ENCODE measurements at regions not wholly inside any gene's neighbourhood (a gene's known extent, or its start where the extent isn't known, plus 50 kb on each side); places are given as distances from the start of the nearest gene placed in this dataset.

DNA sequence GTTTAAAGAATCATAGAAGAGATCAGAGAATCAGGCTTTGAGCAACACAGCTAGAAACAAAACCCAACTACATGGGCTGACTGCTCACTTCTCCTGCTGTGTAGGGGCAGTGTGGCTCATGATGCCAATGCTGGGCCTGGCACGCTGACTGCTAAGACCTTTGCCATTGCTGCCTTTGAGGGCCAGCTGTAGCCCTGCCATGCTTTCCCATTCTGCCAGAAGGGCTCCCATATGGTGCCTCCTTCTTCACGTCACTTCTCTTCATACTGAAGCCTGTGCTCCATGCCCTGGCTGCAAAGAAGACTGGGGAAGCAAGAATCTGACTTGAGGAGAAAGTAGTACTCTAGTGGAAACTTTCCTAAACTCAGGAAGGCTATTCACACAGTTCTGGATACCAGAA lies 232.9 kb downstream of the UTP18 start:
- H3K36me3 Mint-ChIP-seq (ENCODE audit: insufficient read depth) = no peaks in the 10 kb centered on the region
- peaks cover 24 to 43% of the 10 kb centered on the region in 2 donors for H3K27me3 Mint-ChIP-seq
- no peak for DNase-seq

DNA sequence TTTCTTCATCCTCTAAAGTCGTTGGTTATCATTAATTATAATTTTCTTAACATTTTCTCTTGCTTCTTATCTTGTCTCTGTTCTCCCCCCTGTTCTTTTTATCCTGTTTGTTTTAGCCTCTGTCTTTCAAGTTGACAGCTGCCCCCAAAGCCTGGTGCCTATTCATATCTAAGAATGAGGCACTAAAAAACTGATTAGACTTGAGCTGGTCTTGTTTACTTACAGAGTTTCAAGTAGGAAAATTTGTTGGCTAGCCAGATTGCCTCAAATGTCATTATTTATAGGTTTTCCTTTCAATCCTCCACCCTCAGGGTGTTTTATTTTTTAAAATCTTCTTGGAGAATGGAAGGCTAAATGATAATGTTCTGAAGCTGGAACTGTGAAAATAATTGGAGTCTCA lies 236.0 kb downstream of the UTP18 start:
- no peaks in the 10 kb centered on the region for H3K9me3 Mint-ChIP-seq
- H3K4me3 Mint-ChIP-seq = no peak overlapping the region
- ATAC-seq (replicated peaks) (no peak), DNase-seq (no peak)
- H3K4me1 Mint-ChIP-seq (ENCODE audit: low read depth in 2 of 2) = no peaks in the 10 kb centered on the region
- H3K27ac Mint-ChIP-seq = no peak overlapping the region
- H3K27me3 Mint-ChIP-seq = peaks cover 28 to 38% of the 10 kb centered on the region in 2 donors
- no peaks in the 10 kb centered on the region for H3K36me3 Mint-ChIP-seq (ENCODE audit: insufficient read depth)

More for the DNA sequence above, 232.9 kb downstream of the UTP18 start:
- H3K4me3 Mint-ChIP-seq = no peak overlapping the region
- H3K27ac Mint-ChIP-seq = no peak overlapping the region
- no peak for ATAC-seq (replicated peaks)
- H3K4me1 Mint-ChIP-seq (ENCODE audit: low read depth in 2 of 2) = no peaks in the 10 kb centered on the region
- H3K9me3 Mint-ChIP-seq = no peaks in the 10 kb centered on the region

DNA sequence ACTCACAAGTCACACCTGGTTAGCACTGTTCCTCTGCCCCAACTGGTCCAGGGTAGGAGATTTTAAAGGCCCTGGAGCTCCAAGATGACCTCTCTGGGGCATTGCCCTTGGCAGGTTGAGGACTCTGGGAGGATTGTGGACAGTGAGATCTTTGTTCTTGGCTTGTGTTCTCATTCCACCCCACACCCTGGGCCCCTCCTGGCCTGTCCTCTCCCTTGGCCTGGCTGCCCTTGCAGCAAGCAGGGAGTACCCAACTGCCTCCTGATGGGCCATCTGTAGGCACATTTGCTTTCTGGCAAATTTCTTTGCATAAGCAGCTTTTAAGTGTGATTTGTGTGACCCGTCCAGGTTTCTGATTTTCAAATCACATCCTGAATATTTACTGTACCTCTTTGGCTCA lies 239.6 kb downstream of the UTP18 start:
- DNase-seq (no peak), ATAC-seq (replicated peaks) (no peak)
- no peaks in the 10 kb centered on the region for H3K9me3 Mint-ChIP-seq
- no peak overlapping the region for H3K27ac Mint-ChIP-seq
- no peaks in the 10 kb centered on the region for H3K36me3 Mint-ChIP-seq (ENCODE audit: insufficient read depth)
- H3K27me3 Mint-ChIP-seq = peaks cover 49 to 62% of the 10 kb centered on the region in 2 donors
- H3K4me3 Mint-ChIP-seq = no peak overlapping the region
- no peaks in the 10 kb centered on the region for H3K4me1 Mint-ChIP-seq (ENCODE audit: low read depth in 2 of 2)

DNA sequence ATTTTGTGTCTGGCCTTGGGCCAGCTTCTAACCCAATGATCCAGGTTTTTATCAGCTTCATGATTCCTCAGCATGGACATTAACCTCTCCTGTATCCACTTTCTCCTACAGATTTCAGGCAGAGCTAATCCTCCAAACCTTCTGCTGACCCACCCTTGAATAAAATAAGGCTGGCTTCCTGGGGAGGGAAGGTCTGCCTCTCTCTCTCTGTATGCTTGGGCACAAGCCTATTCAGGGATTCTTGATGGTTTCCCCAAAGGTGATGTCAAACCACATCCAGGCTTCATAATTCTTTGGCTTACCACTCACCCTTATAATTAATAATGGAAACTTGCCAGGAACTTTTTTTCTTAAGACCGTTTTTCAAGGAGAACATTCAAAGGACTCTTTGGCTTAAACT lies 240.1 kb downstream of the UTP18 start:
- H3K4me1 Mint-ChIP-seq (ENCODE audit: low read depth in 2 of 2) = no peaks in the 10 kb centered on the region
- H3K27ac Mint-ChIP-seq = no peak overlapping the region
- no peak for DNase-seq
- no peak overlapping the region for H3K4me3 Mint-ChIP-seq
- ATAC-seq (replicated peaks) = no peak
- H3K9me3 Mint-ChIP-seq = no peaks in the 10 kb centered on the region
- peaks cover 55 to 67% of the 10 kb centered on the region in 2 donors for H3K27me3 Mint-ChIP-seq
- H3K36me3 Mint-ChIP-seq (ENCODE audit: insufficient read depth) = no peaks in the 10 kb centered on the region

DNA sequence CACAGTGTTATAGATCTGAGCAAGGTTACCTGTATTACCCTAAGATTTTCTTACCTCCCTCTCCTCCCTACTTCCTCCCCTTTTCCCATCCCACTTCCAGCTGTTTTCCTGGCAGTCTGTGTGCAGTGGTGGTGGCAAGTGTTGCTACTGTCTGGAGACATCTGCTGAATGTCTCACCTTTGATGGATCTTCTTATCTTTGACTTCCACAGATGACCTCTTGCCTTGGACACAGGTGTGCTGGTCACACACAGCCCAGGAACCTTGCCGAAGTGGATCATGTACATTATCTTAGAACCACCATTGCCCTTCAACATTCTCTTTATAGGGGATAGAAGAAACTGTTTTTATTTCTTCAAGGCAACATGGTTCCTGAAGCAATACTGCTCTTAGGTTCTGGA lies 245.1 kb downstream of the UTP18 start:
- no peak for DNase-seq
- peaks cover 66% of the 10 kb centered on the region in 2 donors for H3K27me3 Mint-ChIP-seq
- no peak overlapping the region for H3K27ac Mint-ChIP-seq
- no peak for ATAC-seq (replicated peaks)
- H3K4me1 Mint-ChIP-seq (ENCODE audit: low read depth in 2 of 2) = no peaks in the 10 kb centered on the region
- no peaks in the 10 kb centered on the region for H3K9me3 Mint-ChIP-seq
- no peaks in the 10 kb centered on the region for H3K36me3 Mint-ChIP-seq (ENCODE audit: insufficient read depth)
- H3K4me3 Mint-ChIP-seq = no peak overlapping the region

DNA sequence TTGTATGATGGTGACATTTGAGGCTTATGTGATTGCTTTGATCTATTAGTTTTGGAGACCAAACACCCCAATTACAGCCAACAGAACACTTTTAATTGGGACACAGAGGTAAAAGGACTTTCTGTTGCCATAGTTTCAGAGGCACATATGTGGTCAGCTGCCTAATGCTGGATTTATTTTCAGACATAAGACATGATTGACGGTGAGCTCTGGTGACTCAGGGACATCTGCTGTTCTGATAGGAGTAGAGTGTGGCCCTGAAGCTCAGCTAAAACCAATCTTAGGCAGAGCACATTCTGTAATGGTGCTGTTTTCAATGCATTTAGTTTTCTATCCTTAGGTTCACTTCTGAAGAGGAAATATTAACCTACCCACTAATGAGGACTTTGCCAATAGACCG lies 247.1 kb downstream of the UTP18 start:
- Mint-ChIP-seq H3K36me3 (ENCODE audit: insufficient read depth) (no peaks in the 10 kb centered on the region), H3K4me1 (ENCODE audit: low read depth in 2 of 2) (no peaks in the 10 kb centered on the region), H3K9me3 (no peaks in the 10 kb centered on the region), H3K27ac (no peak overlapping the region), H3K4me3 (no peak overlapping the region), H3K27me3 (peaks cover 66 to 71% of the 10 kb centered on the region in 2 donors)
- ATAC-seq (replicated peaks) (no peak), DNase-seq (no peak)

DNA sequence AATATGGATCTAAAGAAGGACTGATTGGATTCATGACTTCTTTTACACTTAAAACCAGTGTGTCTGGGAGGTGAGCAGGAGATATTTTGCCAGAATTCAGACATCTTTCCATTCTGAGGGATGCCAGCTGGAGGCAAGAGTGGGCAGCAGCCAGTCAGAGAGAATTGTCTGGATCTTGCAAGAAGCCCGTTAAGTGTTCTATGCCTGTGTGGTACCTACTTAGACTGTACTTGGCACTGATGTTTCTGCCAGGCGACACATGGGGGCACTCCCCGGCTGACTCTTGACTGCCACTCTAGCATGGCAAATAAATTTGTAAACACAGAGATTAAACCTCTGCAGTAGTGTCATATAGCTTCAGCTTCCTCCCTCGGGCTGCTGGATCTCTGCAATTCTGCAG lies 247.7 kb downstream of the UTP18 start:
- no peak overlapping the region for H3K27ac Mint-ChIP-seq
- H3K4me1 Mint-ChIP-seq (ENCODE audit: low read depth in 2 of 2) = no peaks in the 10 kb centered on the region
- H3K27me3 Mint-ChIP-seq = peaks cover 62 to 65% of the 10 kb centered on the region in 2 donors
- DNase-seq = no peak
- no peaks in the 10 kb centered on the region for H3K9me3 Mint-ChIP-seq
- no peak for ATAC-seq (replicated peaks)
- no peak overlapping the region for H3K4me3 Mint-ChIP-seq
- no peaks in the 10 kb centered on the region for H3K36me3 Mint-ChIP-seq (ENCODE audit: insufficient read depth)

DNA sequence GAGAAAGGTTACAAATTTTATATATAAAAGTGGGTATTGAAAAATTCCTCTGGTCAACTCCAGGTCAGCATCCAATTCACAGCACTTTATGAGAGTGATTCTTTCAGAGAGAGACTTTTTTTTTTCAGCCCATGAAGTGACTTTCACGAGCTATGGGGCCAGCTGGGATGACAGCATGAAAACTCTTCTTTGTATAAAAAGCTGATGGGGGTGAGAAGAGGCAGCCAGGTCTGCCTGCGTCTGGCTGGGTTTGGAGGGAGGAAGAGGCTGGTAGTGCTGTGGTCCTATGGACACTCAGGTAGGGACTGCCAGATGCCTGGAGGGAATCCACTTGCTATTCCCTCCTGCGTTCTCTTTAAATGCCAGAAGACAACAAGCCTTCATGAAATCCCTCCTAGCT lies 250.6 kb downstream of the UTP18 start:
- H3K27ac Mint-ChIP-seq = no peak overlapping the region
- no peak overlapping the region for H3K4me3 Mint-ChIP-seq
- ATAC-seq (replicated peaks) (no peak), DNase-seq (no peak)
- no peaks in the 10 kb centered on the region for H3K4me1 Mint-ChIP-seq (ENCODE audit: low read depth in 2 of 2)
- H3K36me3 Mint-ChIP-seq (ENCODE audit: insufficient read depth) = no peaks in the 10 kb centered on the region
- H3K27me3 Mint-ChIP-seq = peaks cover 46 to 49% of the 10 kb centered on the region in 2 donors
- no peaks in the 10 kb centered on the region for H3K9me3 Mint-ChIP-seq

DNA sequence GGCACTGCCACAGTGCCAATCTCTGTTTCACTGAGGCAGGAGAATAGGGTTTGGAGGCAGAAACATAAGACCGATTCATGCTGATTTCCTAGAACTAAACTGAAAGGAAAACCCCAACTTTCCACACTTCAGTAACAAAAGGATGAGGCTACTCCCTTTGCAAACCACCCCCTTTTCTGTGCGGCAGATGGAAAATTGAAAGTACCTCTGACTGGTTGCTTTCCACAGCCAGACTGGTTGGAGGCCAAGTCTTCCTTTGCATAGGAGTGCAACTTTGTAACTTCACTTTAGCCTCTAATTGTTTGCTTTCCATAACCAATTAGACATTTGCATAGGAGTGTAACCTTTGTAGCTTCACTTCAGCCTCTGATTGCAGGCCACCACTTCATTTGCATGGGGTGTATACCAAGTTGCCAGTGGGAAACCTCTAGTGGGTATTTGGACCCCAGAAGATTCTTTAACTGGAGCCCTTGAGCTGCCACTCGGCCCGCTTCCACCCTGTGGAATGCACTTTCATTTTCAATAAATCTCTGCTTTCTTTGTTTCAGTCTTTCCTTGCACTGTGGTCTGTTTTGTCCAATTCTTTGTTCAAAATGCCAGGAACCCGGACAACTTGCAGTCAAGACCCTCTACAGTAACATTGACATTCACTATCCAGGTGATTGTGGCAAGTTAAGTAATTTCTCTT lies 252.0 kb downstream of the UTP18 start:
- Mint-ChIP-seq H3K27ac (no peak overlapping the region), H3K4me3 (no peak overlapping the region), H3K9me3 (no peaks in the 10 kb centered on the region), H3K4me1 (ENCODE audit: low read depth in 2 of 2) (no peaks in the 10 kb centered on the region), H3K27me3 (peaks cover 47 to 51% of the 10 kb centered on the region in 2 donors), H3K36me3 (ENCODE audit: insufficient read depth) (no peaks in the 10 kb centered on the region)
- no peak for DNase-seq
- ATAC-seq (replicated peaks) = no peak

DNA sequence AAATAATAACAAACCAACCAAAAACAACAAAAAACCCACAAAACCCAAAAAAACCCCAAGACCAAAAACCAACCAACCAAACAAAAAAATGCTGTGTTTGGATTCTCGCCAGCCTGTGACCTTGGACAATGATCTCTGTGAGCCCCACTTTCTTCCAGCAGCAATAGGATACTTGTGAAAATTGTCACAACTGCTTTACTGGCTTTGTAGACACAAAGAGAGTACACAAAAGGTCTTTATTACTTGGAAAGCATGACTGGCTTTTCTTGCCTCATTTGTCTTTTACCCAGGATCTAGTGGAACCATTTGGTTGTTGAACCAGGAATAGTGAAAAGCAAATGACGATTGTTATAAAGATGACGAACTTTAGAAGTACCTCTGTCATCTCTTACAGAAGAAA lies 256.6 kb downstream of the UTP18 start:
- Mint-ChIP-seq H3K4me1 (ENCODE audit: low read depth in 2 of 2) (no peaks in the 10 kb centered on the region), H3K9me3 (no peaks in the 10 kb centered on the region), H3K27ac (no peak overlapping the region), H3K36me3 (ENCODE audit: insufficient read depth) (no peaks in the 10 kb centered on the region), H3K4me3 (no peak overlapping the region), H3K27me3 (peaks cover 33 to 40% of the 10 kb centered on the region in 2 donors)
- no peak for DNase-seq
- ATAC-seq (replicated peaks) = no peak

DNA sequence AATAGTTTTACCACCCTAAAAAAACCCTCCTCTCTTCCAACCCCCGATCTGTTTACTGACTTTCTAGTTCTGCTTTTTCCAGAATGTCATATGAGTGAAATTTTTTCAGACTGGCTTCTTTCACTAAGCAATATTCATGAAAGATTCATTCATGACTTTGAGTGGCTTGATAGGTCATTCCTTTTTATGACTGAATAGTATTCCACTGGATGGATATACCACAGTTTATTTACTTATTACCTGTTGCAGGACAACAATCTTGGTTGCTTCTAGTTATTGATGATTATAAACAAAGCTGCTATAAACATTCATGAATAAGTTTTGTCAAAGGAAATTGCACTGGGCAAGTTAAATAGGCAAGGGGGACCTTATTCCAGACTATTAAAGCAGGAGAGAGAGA lies 264.2 kb downstream of the UTP18 start:
- no peak overlapping the region for H3K27ac Mint-ChIP-seq
- DNase-seq (no peak), ATAC-seq (replicated peaks) (no peak)
- no peaks in the 10 kb centered on the region for H3K36me3 Mint-ChIP-seq (ENCODE audit: insufficient read depth)
- H3K27me3 Mint-ChIP-seq = peaks cover 40 to 65% of the 10 kb centered on the region in 2 donors
- no peaks in the 10 kb centered on the region for H3K4me1 Mint-ChIP-seq (ENCODE audit: low read depth in 2 of 2)
- H3K4me3 Mint-ChIP-seq = no peak overlapping the region
- H3K9me3 Mint-ChIP-seq = peaks cover 0 to 3% of the 10 kb centered on the region in 2 donors

DNA sequence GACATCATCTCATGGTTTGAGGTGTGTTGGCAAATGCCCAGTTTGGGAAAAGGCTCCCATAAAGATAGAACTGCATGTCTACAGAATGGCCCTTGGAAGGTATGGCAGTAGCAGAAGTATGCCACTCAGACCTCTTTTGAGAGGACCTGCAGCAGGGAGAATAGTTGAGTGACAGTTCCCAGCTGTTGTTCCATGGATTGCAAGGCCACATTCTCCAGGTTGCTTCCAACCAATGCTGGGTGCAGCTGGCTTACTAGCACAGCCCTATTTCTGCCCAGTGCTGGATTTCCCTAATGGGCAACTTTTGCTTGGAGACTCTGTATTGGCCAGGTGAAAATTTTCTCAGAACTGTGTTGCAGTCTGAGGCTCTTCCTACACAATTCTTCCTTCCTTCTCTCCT lies 266.2 kb downstream of the UTP18 start:
- Mint-ChIP-seq H3K27me3 (peaks cover 51 to 52% of the 10 kb centered on the region in 2 donors), H3K4me1 (ENCODE audit: low read depth in 2 of 2) (no peaks in the 10 kb centered on the region), H3K36me3 (ENCODE audit: insufficient read depth) (no peaks in the 10 kb centered on the region), H3K27ac (no peak overlapping the region), H3K9me3 (peaks cover 0 to 3% of the 10 kb centered on the region in 2 donors), H3K4me3 (no peak overlapping the region)
- ATAC-seq (replicated peaks) = no peak
- no peak for DNase-seq

DNA sequence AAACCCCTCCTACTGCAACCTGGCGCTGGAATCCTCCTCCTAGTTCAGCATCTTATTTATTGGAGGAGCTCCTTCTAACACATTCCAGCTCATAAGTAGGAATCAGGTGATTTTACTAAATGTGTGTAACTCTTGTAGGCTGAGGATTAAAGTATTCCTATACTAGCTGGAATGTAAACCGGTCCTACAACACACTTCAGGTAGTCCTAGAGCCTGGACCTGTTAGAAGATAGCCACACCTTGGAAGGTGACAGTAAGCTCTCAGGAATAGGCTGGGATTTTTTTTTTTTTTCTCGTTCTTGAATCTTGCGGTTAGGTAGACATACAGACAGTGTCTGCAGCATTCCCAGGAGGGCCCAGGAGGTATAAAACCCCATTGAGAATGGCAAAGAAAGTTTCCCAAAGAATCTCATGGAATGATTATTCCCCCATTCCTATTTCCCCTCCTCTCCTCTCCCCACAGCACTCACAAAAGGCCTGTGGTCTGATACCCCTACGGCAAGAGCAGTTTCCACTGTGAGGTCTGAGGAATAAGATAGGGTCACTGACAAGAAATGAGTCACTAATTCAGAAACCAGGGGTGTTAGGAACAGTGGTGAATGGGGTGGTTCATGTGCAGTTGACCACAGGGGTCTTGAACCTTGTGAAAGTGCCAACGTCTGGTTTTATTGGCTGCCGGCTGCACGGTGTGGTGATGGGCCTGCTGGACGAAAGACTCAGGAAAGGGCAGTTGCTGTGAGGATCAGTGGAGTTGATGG lies 267.1 kb downstream of the UTP18 start:
- Mint-ChIP-seq H3K4me1 (ENCODE audit: low read depth in 2 of 2) (no peaks in the 10 kb centered on the region), H3K27me3 (peaks cover 45 to 46% of the 10 kb centered on the region in 2 donors), H3K9me3 (peaks cover 0 to 3% of the 10 kb centered on the region in 2 donors), H3K4me3 (no peak overlapping the region), H3K36me3 (ENCODE audit: insufficient read depth) (no peaks in the 10 kb centered on the region), H3K27ac (no peak overlapping the region)
- ATAC-seq (replicated peaks) (no peak), DNase-seq (no peak)

DNA sequence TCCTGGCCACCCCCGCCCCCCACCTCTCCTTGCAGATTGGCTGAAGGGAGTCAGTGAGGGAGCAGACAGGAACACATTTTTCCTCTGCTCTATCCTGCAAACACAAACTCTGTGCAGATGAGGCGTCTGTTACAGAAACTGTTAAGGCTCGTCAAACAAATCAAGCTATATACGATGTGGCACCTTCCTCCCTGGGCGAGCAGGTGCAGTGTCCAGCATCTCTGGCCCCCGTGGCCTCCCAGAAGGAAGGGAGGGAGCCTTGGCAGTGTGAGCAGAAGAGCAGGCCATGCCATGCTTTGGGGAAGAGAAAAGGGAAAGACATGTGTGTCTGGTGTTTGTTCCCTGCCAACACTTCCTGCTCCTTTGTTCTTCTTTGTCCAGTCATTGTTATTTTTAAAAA lies 267.8 kb downstream of the UTP18 start:
- H3K4me1 Mint-ChIP-seq (ENCODE audit: low read depth in 2 of 2) = no peaks in the 10 kb centered on the region
- peaks cover 0 to 3% of the 10 kb centered on the region in 2 donors for H3K9me3 Mint-ChIP-seq
- no peaks in the 10 kb centered on the region for H3K36me3 Mint-ChIP-seq (ENCODE audit: insufficient read depth)
- no peak overlapping the region for H3K4me3 Mint-ChIP-seq
- no peak overlapping the region for H3K27ac Mint-ChIP-seq
- DNase-seq = no peak
- no peak for ATAC-seq (replicated peaks)
- peaks cover 51 to 52% of the 10 kb centered on the region in 2 donors for H3K27me3 Mint-ChIP-seq
